IMR-90 (cell line): ENCODE measurements at regions not wholly inside any gene's neighbourhood (a gene's known extent, or its start where the extent isn't known, plus 50 kb on each side); places are given as distances from the start of the nearest gene placed in this dataset.

Experiments used
- ATAC-seq: fragments of 200-7000 bp; cut with Tn5 transposase; 2 replicates; pipeline ENCODE4 v1.9.1; 2020; ENCODE audit warnings: low read depth, mild to moderate bottlenecking, moderate library complexity
- BruUV-seq: library from RNA; stranded (reverse); fragments of 400-500 nt; replicated peaks from 2 replicates; lab custom pipeline; 2021; lab: Mats Ljungman, UMichigan
- CTCF ChIA-PET: fragments of 300-600 bp; formaldehyde crosslinking; extraction: SDS; loops from one replicate; lab custom pipeline; 2021; ENCODE audit warnings: antibody characterized with exemption; lab: Yijun Ruan, JAX
- POLR2A ChIA-PET: fragments of 300-600 bp; sonication (Branson Sonifier 250); formaldehyde crosslinking; loops from one replicate; lab custom pipeline; 2022; ENCODE audit warnings: antibody characterized with exemption; ENCODE audit not compliant: unreplicated experiment; lab: Charles Lee
- DNase-seq: peaks from one replicate; pipeline ENCODE4 v3.0.0; 2013
- H2AFZ ChIP-seq: replicated peaks from 2 replicates; pipeline ENCODE3; 2013; ENCODE audit warnings: low read length, mild to moderate bottlenecking; ENCODE audit not compliant: poor library complexity
- H2AK5ac ChIP-seq: 2 replicates; pipeline ENCODE4 v1.6.1; 2013; ENCODE audit warnings: low read depth, low read length, inconsistent platforms
- H2AK9ac ChIP-seq: replicated peaks from 2 replicates; pipeline ENCODE3; 2013; ENCODE audit warnings: mild to moderate bottlenecking, low read depth, low read length, moderate library complexity; ENCODE audit not compliant: poor library complexity
- H2BK120ac ChIP-seq: 2 replicates; pipeline ENCODE4 v1.6.1; 2013; ENCODE audit warnings: low read depth, low read length, inconsistent platforms
- H2BK15ac ChIP-seq: 3 replicates; pipeline ENCODE4 v1.6.1; 2013; ENCODE audit warnings: low read depth, low read length, inconsistent platforms
- H2BK20ac ChIP-seq: 2 replicates; pipeline ENCODE4 v1.6.1; 2013; ENCODE audit warnings: low read depth, mild to moderate bottlenecking, inconsistent platforms, low read length, moderate library complexity
- H2BK5ac ChIP-seq: 2 replicates; pipeline ENCODE4 v1.6.1; 2013; ENCODE audit warnings: mild to moderate bottlenecking, low read depth, low read length, inconsistent platforms; ENCODE audit not compliant: poor library complexity, severe bottlenecking
- H3K14ac ChIP-seq: replicated peaks from 2 replicates; pipeline ENCODE4 v1.6.1; 2013; ENCODE audit warnings: low read depth, low read length, inconsistent platforms
- H3K18ac ChIP-seq: 2 replicates; pipeline ENCODE4 v1.6.1; 2013; ENCODE audit warnings: low read depth, low read length, control low read depth
- H3K23ac ChIP-seq: 2 replicates; pipeline ENCODE4 v1.6.1; 2013; ENCODE audit warnings: low read depth, low read length, inconsistent platforms
- H3K27ac ChIP-seq: 2 replicates; pipeline ENCODE4 v1.5.1; 2013; ENCODE audit warnings: mild to moderate bottlenecking, control low read depth, low read length; ENCODE audit not compliant: insufficient read depth
- H3K27me3 ChIP-seq: 2 replicates; pipeline ENCODE4 v1.6.1; 2013; ENCODE audit warnings: low read length; ENCODE audit not compliant: control insufficient read depth, insufficient read depth
- H3K36me3 ChIP-seq: 2 replicates; pipeline ENCODE4 v1.6.1; 2013; ENCODE audit warnings: low read length, mixed read lengths; ENCODE audit not compliant: control insufficient read depth, insufficient read depth
- H3K4ac ChIP-seq: 2 replicates; pipeline ENCODE4 v1.6.1; 2013; ENCODE audit warnings: low read depth, low read length, inconsistent platforms
- H3K4me1 ChIP-seq: 2 replicates; pipeline ENCODE4 v1.6.1; 2013; ENCODE audit warnings: low read length, mixed read lengths; ENCODE audit not compliant: control insufficient read depth, insufficient read depth
- H3K4me2 ChIP-seq: 2 replicates; pipeline ENCODE4 v1.6.1; 2013; ENCODE audit warnings: low read depth, mild to moderate bottlenecking, control low read depth, low read length, moderate library complexity
- H3K4me3 ChIP-seq: 2 replicates; pipeline ENCODE4 v1.5.1; 2013; ENCODE audit warnings: low read depth, mild to moderate bottlenecking, control low read depth, low read length, moderate library complexity; ENCODE audit not compliant: insufficient read depth
- H3K56ac ChIP-seq: 2 replicates; pipeline ENCODE4 v1.6.1; 2013; ENCODE audit warnings: low read length, inconsistent platforms; ENCODE audit not compliant: insufficient read depth; ENCODE audit errors: extremely low read depth
- H3K79me1 ChIP-seq, 2 experiments: 2 replicates each; pipeline ENCODE4 v1.6.1; 2013; ENCODE audit warnings: low read length in 2 of 2, inconsistent platforms in 1 of 2, low read depth in 1 of 2
- H3K9ac ChIP-seq: 2 replicates; pipeline ENCODE4 v1.6.1; 2013; ENCODE audit warnings: low read depth, low read length, control low read depth
- H3K9me1 ChIP-seq: 2 replicates; pipeline ENCODE4 v1.6.1; 2013; ENCODE audit warnings: low read length, inconsistent platforms; ENCODE audit not compliant: insufficient read depth
- H3K9me3 ChIP-seq: 2 replicates; pipeline ENCODE4 v1.6.1; 2013; ENCODE audit warnings: low read length; ENCODE audit not compliant: control insufficient read depth, insufficient read depth
- H4K20me1 ChIP-seq: 2 replicates; pipeline ENCODE4 v1.6.1; 2013; ENCODE audit warnings: low read length, inconsistent platforms; ENCODE audit not compliant: insufficient read depth
- H4K5ac ChIP-seq: 2 replicates; pipeline ENCODE4 v1.6.1; 2013; ENCODE audit warnings: mild to moderate bottlenecking, low read depth, low read length, control low read depth
- H4K8ac ChIP-seq, 2 experiments: 2 replicates each; pipeline ENCODE4 v1.6.1; 2013; ENCODE audit warnings: low read depth in 2 of 2, low read length in 2 of 2, control low read depth in 1 of 2, inconsistent platforms in 1 of 2
- H4K91ac ChIP-seq: 2 replicates; pipeline ENCODE4 v1.6.1; 2013; ENCODE audit warnings: low read depth, low read length, inconsistent platforms; ENCODE audit not compliant: insufficient read depth
- CHD1 ChIP-seq: IDR thresholded peaks from 2 replicates; pipeline ENCODE4 v1.6.1; 2012; ENCODE audit warnings: low read depth, low read length, improper control_type of control experiment
- MAZ ChIP-seq: IDR thresholded peaks from 2 replicates; pipeline ENCODE4 v1.6.1; 2012; ENCODE audit warnings: low read depth, mild to moderate bottlenecking, low read length, improper control_type of control experiment, moderate library complexity, borderline replicate concordance
- WGBS, 2 experiments: methylation state at CpG; one replicate each; pipeline versions ENCODE4 v1.1.5 to v1.1.7; 2013; ENCODE audit warnings: missing lambda C conversion rate in 2 of 2; ENCODE audit not compliant: insufficient read length in 1 of 2; ENCODE audit errors: extremely low coverage in 2 of 2; 5-methylcytosine and 5-hydroxymethylcytosine counted together
- dilution Hi-C: fragments of 300-500 bp; cut with HindIII; formaldehyde crosslinking; loops from one replicate; pipeline ENCODE4 v1.14.3; 2018; ENCODE audit warnings: low sequenced_read_pairs; ENCODE audit not compliant: unreplicated experiment
- in situ Hi-C: fragments of 300-500 bp; cut with MboI; formaldehyde crosslinking; loops from 3 replicates; pipeline ENCODE4 v1.14.3; 2019; ENCODE audit warnings: low sequenced_read_pairs, inconsistent platforms, mixed read lengths
- intact Hi-C: fragments of 100-400 bp; cut with micrococcal nuclease; formaldehyde crosslinking; loops from 2 replicates; pipeline ENCODE4 v1.10.0; 2022

DNA sequence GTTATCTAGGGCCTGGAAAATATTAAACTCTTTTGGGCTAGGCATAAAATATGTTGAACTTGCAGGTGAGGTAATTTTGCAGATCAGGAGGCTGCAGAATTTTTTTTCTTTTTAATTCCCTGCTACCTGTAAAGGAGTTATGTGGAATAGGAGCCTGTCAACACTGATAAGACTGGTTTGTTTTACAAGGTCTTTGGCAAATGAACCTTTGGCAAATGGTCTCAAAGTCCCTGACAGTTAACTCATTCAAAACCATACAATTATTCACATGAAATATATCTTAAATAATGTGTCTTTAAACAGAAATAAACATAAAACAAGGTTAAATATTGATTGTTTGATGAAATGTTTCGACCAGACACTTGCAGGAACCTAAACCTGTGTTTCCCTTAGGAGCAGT lies 340.2 kb downstream of the GASK1B start:
- H3K4me2 ChIP-seq: no peak overlapping the region
- TF ChIP-seq MAZ (no peak), CHD1 (no peak)
- no peaks in the 10 kb centered on the region for H3K79me1 ChIP-seq
- no peak overlapping the region for H2AFZ ChIP-seq
- no peak overlapping the region for H2BK5ac ChIP-seq
- H3K27ac ChIP-seq: no peak overlapping the region
- no peak overlapping the region for H4K8ac ChIP-seq
- H3K18ac ChIP-seq: no peak overlapping the region
- H3K14ac ChIP-seq: no peak overlapping the region
- POLR2A ChIA-PET: no interaction called here
- H3K27me3 ChIP-seq: no peaks in the 10 kb centered on the region
- H2BK15ac ChIP-seq: no peak overlapping the region
- no peaks in the 10 kb centered on the region for H3K9me1 ChIP-seq
- H3K9ac ChIP-seq: no peak overlapping the region
- dilution Hi-C loops: no loop called here
- CTCF ChIA-PET: no interaction called here
- H3K4ac ChIP-seq: no peak overlapping the region
- no peak overlapping the region for H3K4me3 ChIP-seq
- H3K36me3 ChIP-seq: no peaks in the 10 kb centered on the region
- no peak for DNase-seq
- no peak overlapping the region for H2AK9ac ChIP-seq
- no peak overlapping the region for H2BK20ac ChIP-seq
- in situ Hi-C loops: no loop called here
- H4K20me1 ChIP-seq: no peaks in the 10 kb centered on the region
- no peak overlapping the region for H4K5ac ChIP-seq
- H2AK5ac ChIP-seq: no peak overlapping the region
- intact Hi-C loops: no loop called here
- BruUV-seq: no TSS peak
- no CpG with 5 or more reads among the region's 1 CpG for WGBS, 2 experiments
- ATAC-seq: no peak
- no peaks in the 10 kb centered on the region for H3K9me3 ChIP-seq
- H3K56ac ChIP-seq: no peak overlapping the region
- no peaks in the 10 kb centered on the region for H3K4me1 ChIP-seq
- H2BK120ac ChIP-seq: no peak overlapping the region
- H4K91ac ChIP-seq: no peak overlapping the region
- no peak overlapping the region for H3K23ac ChIP-seq
